ENCODE measurements at regions not wholly inside any gene's neighbourhood (a gene's known extent, or its start where the extent isn't known, plus 50 kb on each side); places are given as distances from the start of the nearest gene placed in this dataset.

- no peak for DNase-seq
- Mint-ChIP-seq H3K4me1 (ENCODE audit: low read depth) (peaks cover 30% of the 10 kb centered on the region), H3K9me3 (no peaks in the 10 kb centered on the region), H3K27me3 (ENCODE audit: insufficient read depth) (peaks cover 21% of the 10 kb centered on the region), H3K27ac (no peak overlapping the region), H3K4me3 (no peak overlapping the region), H3K36me3 (ENCODE audit: low read depth) (no peaks in the 10 kb centered on the region)
- TF ChIP-seq, protein P1, sequence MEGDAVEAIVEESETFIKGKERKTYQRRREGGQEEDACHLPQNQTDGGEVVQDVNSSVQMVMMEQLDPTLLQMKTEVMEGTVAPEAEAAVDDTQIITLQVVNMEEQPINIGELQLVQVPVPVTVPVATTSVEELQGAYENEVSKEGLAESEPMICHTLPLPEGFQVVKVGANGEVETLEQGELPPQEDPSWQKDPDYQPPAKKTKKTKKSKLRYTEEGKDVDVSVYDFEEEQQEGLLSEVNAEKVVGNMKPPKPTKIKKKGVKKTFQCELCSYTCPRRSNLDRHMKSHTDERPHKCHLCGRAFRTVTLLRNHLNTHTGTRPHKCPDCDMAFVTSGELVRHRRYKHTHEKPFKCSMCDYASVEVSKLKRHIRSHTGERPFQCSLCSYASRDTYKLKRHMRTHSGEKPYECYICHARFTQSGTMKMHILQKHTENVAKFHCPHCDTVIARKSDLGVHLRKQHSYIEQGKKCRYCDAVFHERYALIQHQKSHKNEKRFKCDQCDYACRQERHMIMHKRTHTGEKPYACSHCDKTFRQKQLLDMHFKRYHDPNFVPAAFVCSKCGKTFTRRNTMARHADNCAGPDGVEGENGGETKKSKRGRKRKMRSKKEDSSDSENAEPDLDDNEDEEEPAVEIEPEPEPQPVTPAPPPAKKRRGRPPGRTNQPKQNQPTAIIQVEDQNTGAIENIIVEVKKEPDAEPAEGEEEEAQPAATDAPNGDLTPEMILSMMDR (IDR thresholded peaks at IDR 0.05) = no peak
Measured at GRCh38 chr3:10555263-10555662, 49.9 kb upstream of the ATP2B2 start.

DNA sequence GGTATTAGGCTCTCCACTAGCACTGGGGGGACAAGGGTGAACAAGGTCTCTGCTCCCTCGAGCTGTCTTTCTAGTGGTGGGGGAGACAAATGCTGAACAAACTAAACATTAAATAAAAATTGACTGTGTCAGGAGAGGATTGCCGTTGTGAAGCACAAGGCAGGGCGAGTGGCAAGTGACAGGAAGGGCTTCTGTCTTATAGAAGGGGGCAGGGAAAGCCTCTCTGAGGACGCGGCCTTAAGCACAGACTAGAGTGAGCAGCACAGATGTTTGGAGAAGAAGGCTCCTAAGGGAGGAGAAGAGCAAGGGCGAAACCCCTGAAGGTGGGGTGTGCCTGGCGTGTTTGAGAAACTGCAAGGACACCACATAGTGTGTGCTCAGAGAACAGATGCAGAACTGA lies 50.9 kb upstream of the ATP2B2 start:
- H3K4me1 Mint-ChIP-seq (ENCODE audit: low read depth) = peaks cover 30% of the 10 kb centered on the region
- TF ChIP-seq, protein P1 (IDR thresholded peaks at IDR 0.05) = no peak
- peaks cover 23% of the 10 kb centered on the region for H3K27me3 Mint-ChIP-seq (ENCODE audit: insufficient read depth)
- H3K27ac Mint-ChIP-seq = no peak overlapping the region
- H3K36me3 Mint-ChIP-seq (ENCODE audit: low read depth) = no peaks in the 10 kb centered on the region
- H3K4me3 Mint-ChIP-seq = no peak overlapping the region
- no peaks in the 10 kb centered on the region for H3K9me3 Mint-ChIP-seq
- no peak for DNase-seq

DNA sequence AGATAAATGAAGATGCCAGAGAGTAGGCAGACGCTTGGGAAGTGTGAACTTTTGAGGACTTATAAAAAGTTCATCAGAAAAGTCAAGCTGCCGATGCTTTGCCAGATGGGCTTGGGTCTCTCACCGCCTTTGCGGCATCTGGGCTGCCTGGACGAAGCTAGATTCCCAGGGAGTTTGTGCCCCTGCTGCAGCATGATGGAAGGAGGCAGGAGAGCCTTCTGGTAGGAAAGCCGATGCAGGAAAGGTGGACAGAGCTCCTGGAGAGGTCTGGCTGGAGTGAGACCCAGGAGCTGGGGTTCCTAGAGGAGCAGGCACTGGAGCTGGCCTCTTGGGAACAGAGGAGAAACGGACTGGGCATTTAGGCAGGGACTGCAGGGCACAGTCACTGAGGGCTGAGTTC lies 51.9 kb upstream of the ATP2B2 start:
- TF ChIP-seq, protein P1 (IDR thresholded peaks at IDR 0.05) = no peak
- no peak for DNase-seq
- Mint-ChIP-seq H3K4me1 (ENCODE audit: low read depth) (peaks cover 20% of the 10 kb centered on the region), H3K27ac (no peak overlapping the region), H3K36me3 (ENCODE audit: low read depth) (no peaks in the 10 kb centered on the region), H3K4me3 (no peak overlapping the region), H3K9me3 (no peaks in the 10 kb centered on the region), H3K27me3 (ENCODE audit: insufficient read depth) (peaks cover 32% of the 10 kb centered on the region)

GRCh38 chr3:10557781-10558373 lies 52.5 kb upstream of the ATP2B2 start:
- peak; percentile 68 for DNase-seq
- no peaks in the 10 kb centered on the region for H3K36me3 Mint-ChIP-seq (ENCODE audit: low read depth)
- TF ChIP-seq, protein P1 (IDR thresholded peaks at IDR 0.05) = no peak
- H3K4me3 Mint-ChIP-seq = no peak overlapping the region
- H3K9me3 Mint-ChIP-seq = no peaks in the 10 kb centered on the region
- peaks cover 15% of the 10 kb centered on the region for H3K4me1 Mint-ChIP-seq (ENCODE audit: low read depth)
- peaks cover 29% of the 10 kb centered on the region for H3K27me3 Mint-ChIP-seq (ENCODE audit: insufficient read depth)
- H3K27ac Mint-ChIP-seq = no peak overlapping the region

GRCh38 chr3:10558736-10559135 lies 53.4 kb upstream of the ATP2B2 start:
- H3K36me3 Mint-ChIP-seq (ENCODE audit: low read depth) = no peaks in the 10 kb centered on the region
- TF ChIP-seq, protein P1 (IDR thresholded peaks at IDR 0.05) = no peak
- no peak overlapping the region for H3K27ac Mint-ChIP-seq
- no peak overlapping the region for H3K4me3 Mint-ChIP-seq
- no peak for DNase-seq
- peaks cover 15% of the 10 kb centered on the region for H3K4me1 Mint-ChIP-seq (ENCODE audit: low read depth)
- H3K27me3 Mint-ChIP-seq (ENCODE audit: insufficient read depth) = peaks cover 29% of the 10 kb centered on the region
- H3K9me3 Mint-ChIP-seq = no peaks in the 10 kb centered on the region

All from HFFc6 (cell line).